ENCODE measurements at regions not wholly inside any gene's neighbourhood (a gene's known extent, or its start where the extent isn't known, plus 50 kb on each side); places are given as distances from the start of the nearest gene placed in this dataset.

GRCh38 chr14:85387181-85387580, 142.8 kb upstream of the FLRT2 start:
- no peak for DNase-seq

DNA sequence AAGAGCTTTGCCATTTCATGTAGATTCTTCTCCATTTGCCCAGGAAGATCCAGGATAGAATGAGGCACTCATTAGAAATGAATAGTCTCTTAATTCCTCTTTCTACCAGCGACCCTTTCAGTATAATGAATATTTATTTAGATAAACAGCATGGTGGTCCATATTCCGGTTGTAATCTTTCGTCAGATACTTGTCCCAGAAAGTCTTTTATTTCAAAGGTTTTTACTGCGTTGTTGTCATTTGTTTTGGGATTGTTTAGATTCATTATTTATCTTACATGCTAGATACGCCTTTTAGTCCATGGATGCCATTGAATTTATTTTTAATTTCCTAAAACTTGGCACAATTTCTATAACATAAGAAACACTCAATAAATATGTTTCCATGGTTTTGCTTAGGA, 139.7 kb upstream of the FLRT2 start:
- no peak for DNase-seq

GRCh38 chr14:85391455-85391854, 138.5 kb upstream of the FLRT2 start:
- DNase-seq = no peak

DNA sequence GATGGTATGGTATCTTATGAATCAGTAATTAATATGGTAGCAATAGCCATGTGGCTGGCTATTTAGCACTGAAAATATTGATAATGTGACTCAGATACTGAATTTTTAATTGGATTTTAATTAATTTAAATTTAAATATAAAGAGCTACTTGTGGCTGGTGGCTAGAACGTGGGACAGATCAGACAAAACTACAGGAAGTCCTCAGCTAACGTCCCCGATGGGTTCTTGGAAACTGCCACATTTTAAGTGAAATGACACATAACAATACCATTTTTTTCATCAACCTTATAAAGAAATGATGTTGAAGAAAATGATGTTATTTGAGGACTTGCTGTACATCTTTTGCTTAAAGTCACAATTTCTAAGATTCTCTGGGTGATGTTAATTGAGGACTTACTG, 138.1 kb upstream of the FLRT2 start:
- no peak for DNase-seq

DNA sequence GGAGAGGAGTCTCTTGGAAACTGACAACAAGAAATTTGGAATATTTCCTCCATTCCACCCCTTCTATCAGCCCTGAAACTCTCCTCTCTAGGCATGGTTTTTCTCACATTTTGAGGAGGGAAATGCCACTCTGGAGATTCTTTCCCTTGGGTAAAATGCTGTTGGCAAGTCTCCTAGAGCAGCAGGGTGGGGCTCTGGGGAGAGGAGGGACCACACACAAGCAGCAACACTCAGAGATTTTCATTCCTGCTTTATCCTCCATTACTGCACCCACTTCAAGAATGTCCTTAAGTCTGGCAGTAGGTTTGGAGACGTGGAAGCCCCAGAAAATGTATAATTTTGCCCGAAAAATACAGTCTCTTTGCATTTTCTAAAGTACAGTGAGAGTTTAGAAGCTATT, 130.8 kb upstream of the FLRT2 start:
- DNase-seq = no peak

- DNase-seq = no peak
Observed at GRCh38 chr14:85400678-85401077, 129.3 kb upstream of the FLRT2 start.

- no peak for DNase-seq
Observed at GRCh38 chr14:85401384-85401783, 128.6 kb upstream of the FLRT2 start.

- no peak for DNase-seq
Observed at GRCh38 chr14:85402569-85403162, 127.3 kb upstream of the FLRT2 start.

DNA sequence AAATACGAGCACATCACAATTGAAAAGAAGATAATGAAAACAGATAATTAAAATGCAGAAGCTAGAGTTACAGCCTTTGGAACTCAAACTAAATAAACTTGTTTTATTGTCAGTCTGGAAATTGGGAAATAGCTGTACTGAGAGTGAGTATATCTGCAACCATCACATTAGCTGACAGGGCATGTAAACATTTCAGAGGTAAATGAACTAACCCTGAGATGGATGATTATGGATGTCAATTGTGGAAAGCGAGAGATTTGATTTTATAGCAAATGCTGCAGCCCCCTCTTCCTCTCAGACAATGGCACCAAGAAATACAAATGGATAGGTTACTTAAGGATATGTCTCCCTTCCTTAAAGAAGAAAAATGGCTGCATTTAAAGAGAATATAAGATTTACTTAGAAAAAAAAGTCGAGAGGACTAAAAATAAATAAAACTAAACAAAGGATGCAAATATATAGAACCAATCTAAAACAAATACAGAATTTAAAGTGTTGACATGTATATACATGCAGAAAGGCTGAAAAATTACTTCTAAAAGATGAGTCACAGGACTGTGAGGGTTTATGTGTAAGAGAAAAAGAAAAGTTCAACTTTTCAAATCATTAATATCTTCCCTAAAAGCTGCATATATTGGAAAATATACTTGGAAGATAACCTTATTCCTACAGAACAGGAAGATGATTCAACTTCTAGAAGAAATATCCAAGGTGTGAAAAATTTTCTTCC, 120.3 kb upstream of the FLRT2 start:
- no peak for DNase-seq

GRCh38 chr14:85412756-85413155, 117.2 kb upstream of the FLRT2 start:
- DNase-seq = no peak

DNA sequence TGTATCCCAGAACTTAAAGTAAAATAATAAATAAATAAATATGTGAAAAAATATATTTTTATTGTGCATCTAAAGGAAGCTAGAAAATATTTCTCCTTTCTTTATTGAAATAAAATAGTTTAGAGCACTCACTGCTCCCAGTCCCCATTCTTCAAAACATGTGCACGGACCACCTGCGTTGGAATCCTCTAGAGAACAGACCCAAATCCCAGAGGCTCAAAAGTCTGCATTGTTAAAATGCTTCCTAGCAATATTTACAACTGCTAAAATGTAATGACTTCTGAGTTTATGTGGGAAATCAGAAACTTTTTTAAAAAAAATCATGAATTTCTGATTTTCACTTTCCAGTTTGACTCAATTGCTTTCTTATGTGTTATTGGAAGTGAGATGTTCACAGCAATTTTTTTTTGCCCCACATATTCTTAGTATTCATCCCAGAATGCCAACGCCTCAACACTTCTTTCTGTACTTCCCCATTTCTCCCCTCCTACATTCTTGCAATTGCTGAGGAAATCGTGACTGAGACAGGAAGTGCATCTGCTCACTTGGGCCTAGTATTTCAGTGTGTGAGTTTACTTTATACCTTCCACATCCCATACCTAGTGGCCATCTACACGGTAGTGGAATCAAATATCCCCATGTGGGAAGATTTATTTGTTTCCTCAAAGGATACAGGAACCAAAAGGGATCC, 116.0 kb upstream of the FLRT2 start:
- no peak for DNase-seq

DNA sequence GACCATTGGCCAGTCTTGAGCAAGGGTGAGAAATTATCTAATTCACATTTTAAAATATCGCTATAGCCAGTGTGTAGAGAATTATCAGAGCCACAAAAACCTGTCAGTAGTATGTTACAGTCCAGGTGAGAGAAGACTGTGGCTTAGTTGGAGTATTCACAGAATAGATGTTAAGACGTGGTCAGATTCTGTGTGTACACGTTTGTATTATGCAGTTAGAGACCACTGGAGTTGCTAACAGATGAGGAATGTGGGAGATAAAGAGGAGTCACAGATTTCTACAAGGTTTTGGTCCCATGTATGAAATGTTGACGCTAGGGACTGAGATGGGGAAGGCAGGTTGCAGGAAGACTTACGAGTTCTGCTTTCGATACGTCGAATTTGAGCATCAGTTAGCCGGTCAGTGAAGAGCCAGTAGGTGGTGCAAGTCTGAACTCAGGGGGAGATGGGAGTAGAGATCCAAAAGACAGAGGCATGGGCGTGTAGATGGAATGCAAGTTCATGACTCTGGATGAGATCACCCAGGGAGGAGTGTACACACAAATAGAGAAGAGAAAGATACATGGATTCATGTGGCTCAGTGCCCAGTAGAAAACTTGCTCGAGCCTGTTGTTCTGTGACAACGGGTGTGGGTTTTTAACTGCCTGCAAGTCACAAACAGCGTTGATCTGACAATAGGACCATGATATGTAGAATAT, 114.8 kb upstream of the FLRT2 start:
- DNase-seq = peak; percentile 24

DNA sequence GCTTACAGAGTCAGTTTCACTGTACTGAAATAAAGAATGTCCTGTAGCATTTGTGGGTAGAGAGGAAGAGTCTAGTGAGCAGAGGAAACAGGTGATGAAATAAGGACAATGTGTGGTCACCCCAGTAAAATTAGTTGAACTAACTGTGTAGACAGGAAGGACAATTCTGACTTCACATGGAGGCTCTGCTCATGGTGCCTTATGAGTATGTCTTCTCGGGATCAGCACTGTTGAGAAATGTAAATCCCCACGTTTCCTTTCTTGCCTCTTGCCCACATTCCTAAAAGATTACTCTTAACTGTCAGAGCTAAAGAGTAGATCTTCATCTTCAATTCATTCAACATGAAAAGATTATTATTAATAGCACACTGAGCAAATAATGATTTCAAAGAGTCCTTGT, 113.2 kb upstream of the FLRT2 start:
- no peak for DNase-seq

DNA sequence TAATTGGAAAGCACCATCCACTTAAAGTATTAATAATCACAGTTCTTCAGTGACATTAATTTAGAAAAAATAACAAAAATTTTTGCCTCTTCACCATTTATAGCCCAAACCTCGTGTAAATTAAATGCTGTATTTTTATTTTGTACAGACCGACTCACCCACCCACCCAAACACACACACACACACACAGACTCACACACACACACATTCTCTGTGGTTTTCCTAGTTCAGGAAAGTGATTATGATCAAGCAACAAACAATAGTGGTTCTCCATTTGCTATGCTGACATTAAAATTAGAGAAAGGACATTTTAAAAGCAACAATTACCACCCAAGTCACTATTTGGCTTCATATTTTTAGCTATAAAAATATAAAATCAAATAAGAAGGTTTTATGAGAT, 112.5 kb upstream of the FLRT2 start:
- no peak for DNase-seq

- DNase-seq = no peak
Observed at GRCh38 chr14:85418721-85419120, 111.2 kb upstream of the FLRT2 start.

GRCh38 chr14:85420278-85420677, 109.7 kb upstream of the FLRT2 start:
- no peak for DNase-seq

- DNase-seq = no peak
Observed at GRCh38 chr14:85420707-85421106, 109.2 kb upstream of the FLRT2 start.

DNA sequence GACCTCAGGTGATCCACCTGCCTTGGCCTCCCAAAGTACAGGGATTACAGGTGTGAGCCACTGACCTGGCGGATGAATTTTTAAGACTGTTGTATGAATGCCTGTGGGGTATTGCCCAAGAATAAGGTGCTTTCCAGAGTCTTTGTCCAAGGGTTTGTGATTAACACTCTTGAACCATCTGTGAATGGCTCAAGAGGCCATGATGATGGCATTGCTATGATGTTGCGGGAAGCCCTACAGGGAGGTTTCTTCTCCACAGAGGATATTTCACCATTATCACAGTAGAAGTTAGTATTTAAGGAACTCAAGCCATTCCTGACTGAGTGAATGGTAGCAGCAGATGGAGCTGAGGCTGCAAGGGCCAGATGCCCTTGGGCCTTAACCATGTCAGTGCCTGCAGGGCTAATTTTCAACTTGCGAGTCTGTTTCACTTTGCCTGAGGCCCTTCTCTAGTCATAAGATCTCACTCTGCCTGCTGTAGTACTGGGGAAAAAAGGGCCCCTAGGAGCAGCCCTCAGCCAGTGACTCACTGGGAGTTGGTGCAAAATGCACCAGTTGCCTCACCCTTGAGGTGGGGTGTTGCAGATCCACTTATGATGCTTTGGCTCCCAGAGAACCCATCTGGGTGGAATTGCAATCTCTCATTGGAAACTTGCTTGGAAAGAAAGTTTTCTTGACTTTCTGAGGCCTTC, 108.6 kb upstream of the FLRT2 start:
- no peak for DNase-seq

- no peak for DNase-seq
Observed at GRCh38 chr14:85423889-85424288, 106.1 kb upstream of the FLRT2 start.

DNA sequence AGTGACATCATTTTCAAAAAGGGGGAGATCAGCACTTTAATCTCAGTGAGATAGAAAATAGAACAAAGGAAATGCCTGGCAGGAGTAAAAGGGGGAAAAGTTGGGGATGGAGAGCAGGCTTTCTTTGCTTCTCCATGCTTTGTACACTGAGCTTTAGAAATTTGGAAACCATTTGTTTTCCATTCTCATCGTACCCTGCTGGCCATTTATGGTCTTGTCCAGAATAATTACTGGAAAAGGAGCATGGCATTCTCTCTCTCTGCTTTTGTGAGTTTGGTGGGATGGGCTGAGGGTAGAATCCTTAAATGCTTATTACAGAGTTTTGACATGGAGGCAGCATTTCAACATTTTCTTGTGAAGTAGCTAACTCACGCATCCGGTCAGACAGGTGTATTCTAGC, 104.4 kb upstream of the FLRT2 start:
- DNase-seq = no peak

- DNase-seq = no peak
Observed at GRCh38 chr14:85426068-85426935, 103.6 kb upstream of the FLRT2 start.

Measured in renal pelvis (tissue), 1 donor.